NCI-H2227 treated with DMSO at 0.1 percent for 48 hours (cell line): ENCODE measurements at regions not wholly inside any gene's neighbourhood (a gene's known extent, or its start where the extent isn't known, plus 50 kb on each side); places are given as distances from the start of the nearest gene placed in this dataset.

ENCODE experiments used
- DNase-seq: peaks from one replicate; lab custom pipeline; 2025; lab: John Stamatoyannopoulos, UW

- DNase-seq = no peak
Observed at GRCh38 chr2:120828829-120829632, 93.4 kb downstream of the GLI2 start.

- no peak for DNase-seq
Observed at GRCh38 chr2:120829633-120830025, 94.0 kb downstream of the GLI2 start.

- DNase-seq = no peak
Observed at GRCh38 chr2:120830096-120830830, 94.6 kb downstream of the GLI2 start.

GRCh38 chr2:120831086-120831485, 95.4 kb downstream of the GLI2 start:
- DNase-seq = no peak

GRCh38 chr2:120831891-120832290, 96.2 kb downstream of the GLI2 start:
- DNase-seq = no peak

- DNase-seq = no peak
Observed at GRCh38 chr2:120832296-120833070, 96.8 kb downstream of the GLI2 start.

GRCh38 chr2:120833127-120833675, 97.5 kb downstream of the GLI2 start:
- DNase-seq = no peak

GRCh38 chr2:120834206-120834605, 98.5 kb downstream of the GLI2 start:
- no peak for DNase-seq

GRCh38 chr2:120836281-120836680, 100.6 kb downstream of the GLI2 start:
- DNase-seq = no peak

GRCh38 chr2:120840795-120841487, 105.3 kb downstream of the GLI2 start:
- DNase-seq = no peak

- DNase-seq = no peak
Observed at GRCh38 chr2:120842456-120843439, 107.1 kb downstream of the GLI2 start.

- DNase-seq = no peak
Observed at GRCh38 chr2:120844070-120844738, 108.5 kb downstream of the GLI2 start.

- DNase-seq = no peak
Observed at GRCh38 chr2:120845277-120845676, 109.6 kb downstream of the GLI2 start.

- no peak for DNase-seq
Observed at GRCh38 chr2:120846406-120847095, 110.9 kb downstream of the GLI2 start.

- DNase-seq = peak; percentile 65
Observed at GRCh38 chr2:120847700-120848321, 112.1 kb downstream of the GLI2 start.

GRCh38 chr2:120849278-120849677, 113.6 kb downstream of the GLI2 start:
- no peak for DNase-seq

- no peak for DNase-seq
Observed at GRCh38 chr2:120850551-120850950, 114.9 kb downstream of the GLI2 start.

- DNase-seq = no peak
Observed at GRCh38 chr2:120851116-120851773, 115.6 kb downstream of the GLI2 start.
